Gastrocnemius medialis (tissue), 4 donors: ENCODE measurements at regions not wholly inside any gene's neighbourhood (a gene's known extent, or its start where the extent isn't known, plus 50 kb on each side); places are given as distances from the start of the nearest gene placed in this dataset.

ENCODE experiments used
- ATAC-seq, 2 donors: fragments of 150-250 bp; one replicate each; pipeline ENCODE4 v1.9.1; 2016
- DNase-seq, 2 donors: peaks; one replicate each; pipeline ENCODE4 v3.0.0-alpha.2; 2019
- H3K27ac ChIP-seq, 4 donors: fragments of 200-600 bp; sonication (generic); 1 replicate in 1 of 4; 2 replicates in 3 of 4; pipeline ENCODE4 v1.5.1; 2016 to 2018; ENCODE audit warnings: mild to moderate bottlenecking in 2 of 4, moderate library complexity in 1 of 4
- H3K27me3 ChIP-seq, 3 donors: fragments of 200-600 bp; sonication (generic) in 2 of 3; 1 replicate in 1 of 3; 2 replicates in 2 of 3; pipeline versions ENCODE4 v1.5.1 to v1.6.0; 2016 to 2019; ENCODE audit warnings: mild to moderate bottlenecking in 1 of 3, moderate library complexity in 1 of 3
- H3K36me3 ChIP-seq, 2 donors: fragments of 200-600 bp; sonication (generic) in 1 of 2; one replicate each; pipeline ENCODE4 v1.5.1; 2017 to 2018
- H3K4me1 ChIP-seq, 2 donors: fragments of 200-600 bp; sonication (generic) in 1 of 2; one replicate each; pipeline ENCODE4 v1.5.1; 2016 to 2017; ENCODE audit warnings: mild to moderate bottlenecking in 2 of 2
- H3K4me3 ChIP-seq, 4 donors: fragments of 200-600 bp; sonication (generic) in 3 of 4; 1 replicate in 1 of 4; 2 replicates in 3 of 4; pipeline ENCODE4 v1.5.1; 2016 to 2019; ENCODE audit warnings: mild to moderate bottlenecking in 2 of 4
- H3K9me3 ChIP-seq, 3 donors: fragments of 200-600 bp; sonication (generic) in 2 of 3; 1 replicate in 1 of 3; 2 replicates in 2 of 3; pipeline ENCODE4 v1.5.1; 2016 to 2019
- CTCF ChIP-seq, 5 experiments: fragments of 450-650 bp in 3 of 5; fragments of 200-600 bp in 2 of 5; sonication (generic) in 2 of 5; IDR thresholded peaks in 4 of 5; conservative IDR thresholded peaks in 1 of 5; 1 replicate in 4 of 5; 2 replicates in 1 of 5; pipeline ENCODE4 v1.5.1; 2016 to 2019; ENCODE audit warnings: antibody characterized with exemption in 5 of 5, mild to moderate bottlenecking in 3 of 5, moderate library complexity in 3 of 5
- POLR2A ChIP-seq, 2 donors: fragments of 450-650 bp; IDR thresholded peaks; one replicate each; pipeline ENCODE4 v1.6.1; 2017; ENCODE audit warnings: antibody characterized with exemption in 2 of 2, mild to moderate bottlenecking in 2 of 2, moderate library complexity in 2 of 2
- in situ Hi-C, 4 donors: fragments of 200-750 bp; cut with MboI; loops; one replicate each; pipeline versions ENCODE4 v1.15.0 to v1.8.0; 2017; ENCODE audit warnings: low sequenced_read_pairs in 4 of 4
- intact Hi-C: fragments of 100-400 bp; cut with DNase I; formaldehyde crosslinking; loops from one replicate; pipeline ENCODE4 v1.15.1; 2023; ENCODE audit warnings: low total_unique reads

DNA sequence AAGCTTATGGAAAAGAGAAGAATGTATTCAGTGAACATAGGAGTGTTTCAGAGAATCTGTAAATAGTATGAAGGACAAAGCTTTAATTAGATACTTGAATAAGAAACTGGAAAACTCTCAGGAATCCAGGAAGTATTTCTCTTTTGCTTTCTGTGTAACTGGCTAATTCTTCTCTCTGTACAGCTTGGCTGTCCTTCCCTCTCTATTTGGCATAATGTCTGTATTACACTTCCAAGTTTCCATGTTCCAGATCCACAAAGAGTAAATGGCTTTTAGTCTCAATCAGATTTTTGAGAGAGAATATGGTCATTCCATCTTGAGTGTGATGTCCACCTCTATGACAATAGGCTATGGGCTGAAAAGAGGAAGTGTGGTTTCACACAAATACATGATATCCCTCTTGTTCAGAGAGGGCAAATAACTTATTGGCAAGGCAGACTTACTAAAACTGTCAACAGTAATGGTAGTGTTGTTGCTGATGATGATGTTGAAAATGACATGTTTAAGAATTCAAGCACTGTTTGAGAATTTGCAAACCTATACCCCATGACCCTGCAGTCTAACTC lies 129.2 kb upstream of the ERBB4 start:
- Histone ChIP-seq H3K36me3 (no peaks in the 10 kb centered on the region), H3K4me3 (no peak overlapping the region), H3K4me1 (no peaks in the 10 kb centered on the region), H3K27me3 (no peaks in the 10 kb centered on the region), H3K27ac (no peak overlapping the region), H3K9me3 (no peaks in the 10 kb centered on the region)
- ATAC-seq: no peak
- intact Hi-C loops (no loop called here), in situ Hi-C loops (no loop called here)
- TF ChIP-seq POLR2A (IDR thresholded peaks at IDR 0.05): no peak
- no peak for TF ChIP-seq CTCF (IDR thresholded peaks at IDR 0.05 in 4 of 5, conservative IDR thresholded peaks at IDR 0.05 in 1 of 5)
- DNase-seq: no peak

DNA sequence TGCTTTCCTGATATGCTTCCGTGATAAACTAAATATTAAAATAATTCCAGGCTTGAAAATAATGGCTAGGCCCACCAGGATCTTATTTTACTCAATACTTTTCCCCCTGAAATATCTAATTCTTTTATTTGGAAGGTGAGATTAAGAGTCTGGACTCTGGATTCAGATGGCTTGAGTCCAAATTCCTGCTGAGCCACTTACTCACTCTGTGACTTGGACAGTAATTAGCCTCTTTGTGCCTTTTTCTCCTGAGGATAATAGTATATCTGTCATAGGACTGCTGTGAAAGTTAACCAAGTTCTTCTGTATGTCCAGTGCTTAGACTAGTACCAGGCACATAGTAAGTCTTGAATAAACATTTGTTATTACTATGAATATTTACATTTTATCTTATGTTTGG lies 127.3 kb upstream of the ERBB4 start:
- H3K36me3 ChIP-seq: no peaks in the 10 kb centered on the region
- H3K27ac ChIP-seq: no peak overlapping the region
- no peak for DNase-seq
- no peak for ATAC-seq
- H3K4me3 ChIP-seq: no peak overlapping the region
- intact Hi-C loops: no loop called here
- H3K9me3 ChIP-seq: no peaks in the 10 kb centered on the region
- in situ Hi-C loops: no loop called here
- no peaks in the 10 kb centered on the region for H3K4me1 ChIP-seq
- H3K27me3 ChIP-seq: no peaks in the 10 kb centered on the region
- TF ChIP-seq CTCF (IDR thresholded peaks at IDR 0.05 in 4 of 5, conservative IDR thresholded peaks at IDR 0.05 in 1 of 5) (no peak), POLR2A (IDR thresholded peaks at IDR 0.05) (no peak)

GRCh38 chr2:212659441-212659840 lies 120.8 kb upstream of the ERBB4 start:
- no peaks in the 10 kb centered on the region for H3K36me3 ChIP-seq
- H3K4me3 ChIP-seq: no peak overlapping the region
- no peaks in the 10 kb centered on the region for H3K27me3 ChIP-seq
- ATAC-seq: no peak
- no peak for DNase-seq
- intact Hi-C loops: no loop called here
- H3K4me1 ChIP-seq: no peaks in the 10 kb centered on the region
- TF ChIP-seq CTCF (IDR thresholded peaks at IDR 0.05 in 4 of 5, conservative IDR thresholded peaks at IDR 0.05 in 1 of 5): no peak
- TF ChIP-seq POLR2A (IDR thresholded peaks at IDR 0.05): no peak
- no peak overlapping the region for H3K27ac ChIP-seq
- in situ Hi-C loops: no loop called here
- H3K9me3 ChIP-seq: no peaks in the 10 kb centered on the region

DNA sequence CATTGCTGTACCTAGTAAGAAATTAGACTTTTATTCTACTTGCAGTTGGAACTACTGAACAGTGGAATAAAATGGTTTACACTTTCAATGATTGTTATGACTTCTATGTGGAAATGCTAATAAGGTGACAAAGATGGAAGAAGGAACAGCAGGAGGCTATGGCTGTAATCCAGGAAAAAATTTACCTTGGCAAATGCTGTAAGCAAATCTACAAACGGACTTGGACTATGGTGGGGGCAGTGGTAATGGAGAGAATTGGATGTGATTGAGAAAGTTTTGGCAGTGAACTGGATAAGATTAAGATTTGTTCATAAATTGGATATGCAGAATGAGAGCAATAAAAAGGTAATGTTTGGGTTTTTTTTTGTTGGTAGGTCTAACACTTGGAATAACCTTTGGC lies 111.0 kb upstream of the ERBB4 start:
- intact Hi-C loops: no loop called here
- no peak for ATAC-seq

More for the DNA sequence above, 111.0 kb upstream of the ERBB4 start:
- Histone ChIP-seq H3K27ac (no peak overlapping the region), H3K27me3 (no peaks in the 10 kb centered on the region), H3K9me3 (no peaks in the 10 kb centered on the region), H3K4me1 (no peaks in the 10 kb centered on the region), H3K36me3 (no peaks in the 10 kb centered on the region), H3K4me3 (no peak overlapping the region)
- DNase-seq: no peak
- in situ Hi-C loops: no loop called here
- TF ChIP-seq POLR2A (IDR thresholded peaks at IDR 0.05) (no peak), CTCF (IDR thresholded peaks at IDR 0.05 in 4 of 5, conservative IDR thresholded peaks at IDR 0.05 in 1 of 5) (no peak)
